ENCODE measurements at regions not wholly inside any gene's neighbourhood (a gene's known extent, or its start where the extent isn't known, plus 50 kb on each side); places are given as distances from the start of the nearest gene placed in this dataset.

DNA sequence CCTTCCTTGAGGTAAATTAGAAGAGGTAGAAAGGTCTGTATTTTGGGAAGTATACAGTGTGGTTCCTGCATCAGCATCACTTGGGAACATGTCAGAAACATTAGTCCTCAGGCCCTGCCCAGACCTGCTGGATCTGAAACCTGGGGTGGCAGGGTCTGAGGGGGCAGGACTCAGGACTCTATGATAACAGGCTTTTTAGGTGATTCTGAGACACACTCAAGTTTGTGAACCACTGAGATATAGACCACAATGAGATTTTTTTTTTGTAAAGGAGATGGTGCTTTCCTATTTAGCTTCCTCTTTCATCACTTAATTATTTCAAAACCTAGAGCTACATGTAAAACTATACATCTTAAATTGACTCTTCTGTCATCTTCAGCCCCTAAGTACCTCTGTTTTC lies 262.7 kb upstream of the SPOPL start:
- TF ChIP-seq, protein P1, sequence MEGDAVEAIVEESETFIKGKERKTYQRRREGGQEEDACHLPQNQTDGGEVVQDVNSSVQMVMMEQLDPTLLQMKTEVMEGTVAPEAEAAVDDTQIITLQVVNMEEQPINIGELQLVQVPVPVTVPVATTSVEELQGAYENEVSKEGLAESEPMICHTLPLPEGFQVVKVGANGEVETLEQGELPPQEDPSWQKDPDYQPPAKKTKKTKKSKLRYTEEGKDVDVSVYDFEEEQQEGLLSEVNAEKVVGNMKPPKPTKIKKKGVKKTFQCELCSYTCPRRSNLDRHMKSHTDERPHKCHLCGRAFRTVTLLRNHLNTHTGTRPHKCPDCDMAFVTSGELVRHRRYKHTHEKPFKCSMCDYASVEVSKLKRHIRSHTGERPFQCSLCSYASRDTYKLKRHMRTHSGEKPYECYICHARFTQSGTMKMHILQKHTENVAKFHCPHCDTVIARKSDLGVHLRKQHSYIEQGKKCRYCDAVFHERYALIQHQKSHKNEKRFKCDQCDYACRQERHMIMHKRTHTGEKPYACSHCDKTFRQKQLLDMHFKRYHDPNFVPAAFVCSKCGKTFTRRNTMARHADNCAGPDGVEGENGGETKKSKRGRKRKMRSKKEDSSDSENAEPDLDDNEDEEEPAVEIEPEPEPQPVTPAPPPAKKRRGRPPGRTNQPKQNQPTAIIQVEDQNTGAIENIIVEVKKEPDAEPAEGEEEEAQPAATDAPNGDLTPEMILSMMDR (conservative IDR thresholded peaks at IDR 0.05): no peak
- no peak overlapping the region for H2BK15ac ChIP-seq (ENCODE audit: low read depth, low read length)
- no peaks in the 10 kb centered on the region for H3K79me2 ChIP-seq (ENCODE audit: insufficient read depth, low read length)
- H3K27me3 ChIP-seq (ENCODE audit: insufficient read depth, low read length): no peaks in the 10 kb centered on the region
- H3K9me3 ChIP-seq (ENCODE audit: control insufficient read depth, low read depth, low read length): no peaks in the 10 kb centered on the region
- H3K36me3 Mint-ChIP-seq (ENCODE audit: insufficient read depth in 1 of 3, low read depth in 3 of 3): no peaks in the 10 kb centered on the region; a peak in 1 of 7 replicates
- H3K18ac ChIP-seq (ENCODE audit: insufficient read length, low read depth, low read length): no peak overlapping the region
- H3K4me3 Mint-ChIP-seq: no peak overlapping the region
- no peak overlapping the region for H2AFZ ChIP-seq (ENCODE audit: low read length)
- H2BK20ac ChIP-seq (ENCODE audit: low read depth, low read length, poor library complexity, severe bottlenecking): no peak overlapping the region
- H3K9ac ChIP-seq (ENCODE audit: extremely low read depth, insufficient read length, low read length): no peak overlapping the region
- no peak overlapping the region for H3T11ph ChIP-seq (ENCODE audit: low read length)
- no peak overlapping the region for H4K5ac ChIP-seq (ENCODE audit: insufficient read length, low read depth, low read length)
- no peak overlapping the region for H3K14ac ChIP-seq (ENCODE audit: insufficient read depth, low read length)
- no peak overlapping the region for H3K27ac ChIP-seq (ENCODE audit: insufficient read length, low read depth, low read length)
- H2AK5ac ChIP-seq (ENCODE audit: insufficient read length, low read length): no peak overlapping the region
- H3K4me1 ChIP-seq (ENCODE audit: insufficient read depth, low read length): no peaks in the 10 kb centered on the region
- H2BK5ac ChIP-seq (ENCODE audit: insufficient read length, low read length): no peak overlapping the region
- H4K20me1 ChIP-seq (ENCODE audit: control insufficient read depth, insufficient read depth, insufficient read length): no peaks in the 10 kb centered on the region
- no peaks in the 10 kb centered on the region for H3K79me1 ChIP-seq (ENCODE audit: insufficient read depth, low read depth, low read length, poor library complexity, severe bottlenecking)
- H3K4ac ChIP-seq (ENCODE audit: low read depth, low read length): no peak overlapping the region
- no peaks in the 10 kb centered on the region for H3K9me3 Mint-ChIP-seq
- no peak for DNase-seq
- H3K27me3 Mint-ChIP-seq (ENCODE audit: low read depth): no peaks in the 10 kb centered on the region
- H3K23ac ChIP-seq (ENCODE audit: insufficient read length, low read depth, low read length): no peak overlapping the region
- H3K4me1 Mint-ChIP-seq: peaks cover 14 to 18% of the 10 kb centered on the region in 2 experiments
- no peak overlapping the region for H3K56ac ChIP-seq (ENCODE audit: insufficient read length, low read depth, low read length)
- peak overlapping the region in 1 of 3 experiments; percentile 62; a peak in 1 of 7 replicates for H3K27ac Mint-ChIP-seq
- no peak overlapping the region for H4K91ac ChIP-seq (ENCODE audit: insufficient read length, low read depth, low read length)
- H4K8ac ChIP-seq (replicated peaks; ENCODE audit: insufficient read length, low read depth, low read length): no peak overlapping the region
- no peak overlapping the region for H3K4me2 ChIP-seq (ENCODE audit: insufficient read depth, insufficient read length, low read length)
- H2BK12ac ChIP-seq (ENCODE audit: insufficient read length, low read depth, low read length): no peak overlapping the region
- no peak overlapping the region for H2BK120ac ChIP-seq (ENCODE audit: low read depth, low read length, poor library complexity, severe bottlenecking)
- H3K23me2 ChIP-seq (ENCODE audit: insufficient read length, low read depth, low read length, poor library complexity, severe bottlenecking): no peaks in the 10 kb centered on the region

Measured in H9 (cell line).